ENCODE measurements at regions not wholly inside any gene's neighbourhood (a gene's known extent, or its start where the extent isn't known, plus 50 kb on each side); places are given as distances from the start of the nearest gene placed in this dataset.

GRCh38 chr12:24027352-24027751 is 77.9 kb upstream of the SOX5 start:
- Mint-ChIP-seq H3K9me3 (ENCODE audit: unreplicated experiment) (no peaks in the 10 kb centered on the region), H3K4me1 (ENCODE audit: unreplicated experiment) (peaks cover 12% of the 10 kb centered on the region), H3K27ac (ENCODE audit: unreplicated experiment) (no peak overlapping the region), H3K27me3 (ENCODE audit: unreplicated experiment) (peaks cover 2% of the 10 kb centered on the region), H3K36me3 (ENCODE audit: low read depth, unreplicated experiment) (no peaks in the 10 kb centered on the region), H3K4me3 (ENCODE audit: unreplicated experiment) (no peak overlapping the region)
- DNase-seq (ENCODE audit: low spot score), result no peak
- TF ChIP-seq, protein P1, sequence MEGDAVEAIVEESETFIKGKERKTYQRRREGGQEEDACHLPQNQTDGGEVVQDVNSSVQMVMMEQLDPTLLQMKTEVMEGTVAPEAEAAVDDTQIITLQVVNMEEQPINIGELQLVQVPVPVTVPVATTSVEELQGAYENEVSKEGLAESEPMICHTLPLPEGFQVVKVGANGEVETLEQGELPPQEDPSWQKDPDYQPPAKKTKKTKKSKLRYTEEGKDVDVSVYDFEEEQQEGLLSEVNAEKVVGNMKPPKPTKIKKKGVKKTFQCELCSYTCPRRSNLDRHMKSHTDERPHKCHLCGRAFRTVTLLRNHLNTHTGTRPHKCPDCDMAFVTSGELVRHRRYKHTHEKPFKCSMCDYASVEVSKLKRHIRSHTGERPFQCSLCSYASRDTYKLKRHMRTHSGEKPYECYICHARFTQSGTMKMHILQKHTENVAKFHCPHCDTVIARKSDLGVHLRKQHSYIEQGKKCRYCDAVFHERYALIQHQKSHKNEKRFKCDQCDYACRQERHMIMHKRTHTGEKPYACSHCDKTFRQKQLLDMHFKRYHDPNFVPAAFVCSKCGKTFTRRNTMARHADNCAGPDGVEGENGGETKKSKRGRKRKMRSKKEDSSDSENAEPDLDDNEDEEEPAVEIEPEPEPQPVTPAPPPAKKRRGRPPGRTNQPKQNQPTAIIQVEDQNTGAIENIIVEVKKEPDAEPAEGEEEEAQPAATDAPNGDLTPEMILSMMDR (IDR thresholded peaks at IDR 0.05; ENCODE audit: unreplicated experiment), result no peak

GRCh38 chr12:24025153-24025798 is 75.8 kb upstream of the SOX5 start:
- Mint-ChIP-seq H3K27ac (ENCODE audit: unreplicated experiment) (no peak overlapping the region), H3K4me1 (ENCODE audit: unreplicated experiment) (peaks cover 12% of the 10 kb centered on the region), H3K9me3 (ENCODE audit: unreplicated experiment) (no peaks in the 10 kb centered on the region), H3K4me3 (ENCODE audit: unreplicated experiment) (no peak overlapping the region), H3K36me3 (ENCODE audit: low read depth, unreplicated experiment) (no peaks in the 10 kb centered on the region), H3K27me3 (ENCODE audit: unreplicated experiment) (peaks cover 2% of the 10 kb centered on the region)
- TF ChIP-seq, protein P1 (IDR thresholded peaks at IDR 0.05; ENCODE audit: unreplicated experiment), result peak; percentile 51
- DNase-seq (ENCODE audit: low spot score), result no peak

- peaks cover 12% of the 10 kb centered on the region for H3K4me1 Mint-ChIP-seq (ENCODE audit: unreplicated experiment)
- peaks cover 2% of the 10 kb centered on the region for H3K27me3 Mint-ChIP-seq (ENCODE audit: unreplicated experiment)
- TF ChIP-seq, protein P1 (IDR thresholded peaks at IDR 0.05; ENCODE audit: unreplicated experiment), result no peak
- DNase-seq (ENCODE audit: low spot score), result no peak
- no peak overlapping the region for H3K4me3 Mint-ChIP-seq (ENCODE audit: unreplicated experiment)
- no peak overlapping the region for H3K27ac Mint-ChIP-seq (ENCODE audit: unreplicated experiment)
- H3K36me3 Mint-ChIP-seq (ENCODE audit: low read depth, unreplicated experiment), result no peaks in the 10 kb centered on the region
- no peaks in the 10 kb centered on the region for H3K9me3 Mint-ChIP-seq (ENCODE audit: unreplicated experiment)
Measured at GRCh38 chr12:24023081-24023480, 73.6 kb upstream of the SOX5 start.

DNA sequence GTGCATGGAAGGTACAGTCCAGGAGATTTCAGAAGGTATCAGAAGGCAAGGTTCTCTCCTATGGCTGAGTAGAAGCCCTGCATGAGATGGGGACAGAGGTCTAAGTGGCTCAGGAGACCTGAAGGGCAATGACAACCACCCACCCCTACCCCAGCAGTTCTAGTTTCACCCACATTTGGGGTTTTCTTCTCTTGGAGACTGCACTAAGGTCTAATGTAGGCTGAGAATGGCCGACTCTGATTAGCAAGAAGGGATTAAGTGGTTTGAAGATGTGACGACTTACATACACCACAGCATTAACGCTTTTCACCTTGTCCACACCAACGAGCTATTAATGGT is 71.7 kb upstream of the SOX5 start:
- no peak overlapping the region for H3K4me3 Mint-ChIP-seq (ENCODE audit: unreplicated experiment)
- TF ChIP-seq, protein P1 (IDR thresholded peaks at IDR 0.05; ENCODE audit: unreplicated experiment), result no peak
- no peaks in the 10 kb centered on the region for H3K36me3 Mint-ChIP-seq (ENCODE audit: low read depth, unreplicated experiment)
- no peak for DNase-seq (ENCODE audit: low spot score)
- H3K9me3 Mint-ChIP-seq (ENCODE audit: unreplicated experiment), result no peaks in the 10 kb centered on the region
- peaks cover 10% of the 10 kb centered on the region for H3K4me1 Mint-ChIP-seq (ENCODE audit: unreplicated experiment)
- no peaks in the 10 kb centered on the region for H3K27me3 Mint-ChIP-seq (ENCODE audit: unreplicated experiment)
- H3K27ac Mint-ChIP-seq (ENCODE audit: unreplicated experiment), result no peak overlapping the region

DNA sequence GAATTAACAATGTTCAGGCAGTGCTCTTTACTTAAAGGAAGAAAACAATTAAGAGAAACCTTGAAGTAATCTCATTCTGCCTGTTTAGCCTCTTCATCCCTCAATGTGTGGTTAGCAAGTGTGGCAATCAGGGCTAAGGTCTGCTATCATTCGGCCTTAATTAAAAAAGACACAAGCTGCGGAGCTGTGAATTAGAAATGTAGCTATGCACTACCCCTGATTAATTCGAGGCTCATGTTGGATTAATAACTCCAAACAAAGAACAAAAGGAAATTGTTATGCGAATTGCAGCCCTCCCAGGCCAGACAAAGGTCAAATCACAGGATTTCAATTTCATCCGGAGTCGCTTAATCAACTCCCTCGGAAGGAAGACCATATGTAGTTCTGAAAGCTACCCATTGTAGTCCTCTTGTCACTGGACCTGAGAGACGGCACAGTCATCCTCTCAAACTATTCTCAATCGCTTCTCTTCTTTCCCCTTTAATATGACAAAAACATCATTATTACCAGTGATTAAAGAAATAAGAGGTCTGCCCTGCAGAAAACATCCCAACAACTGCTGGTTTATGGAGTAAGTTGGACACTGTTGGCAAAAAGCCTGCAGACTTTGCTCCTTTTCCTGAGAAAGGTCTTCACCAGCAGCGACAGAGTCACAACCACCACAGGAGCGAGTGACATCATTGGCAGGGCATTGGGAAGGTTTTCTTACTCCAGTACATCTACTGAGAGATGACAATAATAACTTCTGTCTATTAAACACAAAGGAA is 71.1 kb upstream of the SOX5 start:
- no peak for DNase-seq (ENCODE audit: low spot score)
- Mint-ChIP-seq H3K4me1 (ENCODE audit: unreplicated experiment) (peaks cover 5% of the 10 kb centered on the region), H3K4me3 (ENCODE audit: unreplicated experiment) (no peak overlapping the region), H3K27ac (ENCODE audit: unreplicated experiment) (no peak overlapping the region), H3K9me3 (ENCODE audit: unreplicated experiment) (no peaks in the 10 kb centered on the region), H3K36me3 (ENCODE audit: low read depth, unreplicated experiment) (no peaks in the 10 kb centered on the region), H3K27me3 (ENCODE audit: unreplicated experiment) (no peaks in the 10 kb centered on the region)
- TF ChIP-seq, protein P1 (IDR thresholded peaks at IDR 0.05; ENCODE audit: unreplicated experiment), result no peak

All from endothelial cell (in vitro differentiated cells).